ENCODE measurements at regions not wholly inside any gene's neighbourhood (a gene's known extent, or its start where the extent isn't known, plus 50 kb on each side); places are given as distances from the start of the nearest gene placed in this dataset.

GRCh38 chr2:216287251-216287650 lies 85.0 kb downstream of the MARCHF4 start (continued):
- TF ChIP-seq ZBTB21 (CRISPR knock-in tag; IDR thresholded peaks at IDR 0.05; ENCODE audit: borderline replicate concordance) (no peak), NFYB (CRISPR knock-in tag; conservative IDR thresholded peaks at IDR 0.05; ENCODE audit: low read depth) (no peak), ELF4 (CRISPR knock-in tag; IDR thresholded peaks at IDR 0.05; ENCODE audit: low read depth) (no peak), SP1 (CRISPR knock-in tag; conservative IDR thresholded peaks at IDR 0.05) (no peak), NR2C2 (CRISPR knock-in tag; IDR thresholded peaks at IDR 0.05) (no peak), NR3C1 (CRISPR knock-in tag; conservative IDR thresholded peaks at IDR 0.05; ENCODE audit: low read depth) (no peak), ESRRA (CRISPR knock-in tag; IDR thresholded peaks at IDR 0.05; ENCODE audit: borderline replicate concordance) (no peak)
- TF ChIP-seq, protein P1, sequence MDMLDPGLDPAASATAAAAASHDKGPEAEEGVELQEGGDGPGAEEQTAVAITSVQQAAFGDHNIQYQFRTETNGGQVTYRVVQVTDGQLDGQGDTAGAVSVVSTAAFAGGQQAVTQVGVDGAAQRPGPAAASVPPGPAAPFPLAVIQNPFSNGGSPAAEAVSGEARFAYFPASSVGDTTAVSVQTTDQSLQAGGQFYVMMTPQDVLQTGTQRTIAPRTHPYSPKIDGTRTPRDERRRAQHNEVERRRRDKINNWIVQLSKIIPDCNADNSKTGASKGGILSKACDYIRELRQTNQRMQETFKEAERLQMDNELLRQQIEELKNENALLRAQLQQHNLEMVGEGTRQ (CRISPR knock-in tag; IDR thresholded peaks at IDR 0.05) = no peak

DNA sequence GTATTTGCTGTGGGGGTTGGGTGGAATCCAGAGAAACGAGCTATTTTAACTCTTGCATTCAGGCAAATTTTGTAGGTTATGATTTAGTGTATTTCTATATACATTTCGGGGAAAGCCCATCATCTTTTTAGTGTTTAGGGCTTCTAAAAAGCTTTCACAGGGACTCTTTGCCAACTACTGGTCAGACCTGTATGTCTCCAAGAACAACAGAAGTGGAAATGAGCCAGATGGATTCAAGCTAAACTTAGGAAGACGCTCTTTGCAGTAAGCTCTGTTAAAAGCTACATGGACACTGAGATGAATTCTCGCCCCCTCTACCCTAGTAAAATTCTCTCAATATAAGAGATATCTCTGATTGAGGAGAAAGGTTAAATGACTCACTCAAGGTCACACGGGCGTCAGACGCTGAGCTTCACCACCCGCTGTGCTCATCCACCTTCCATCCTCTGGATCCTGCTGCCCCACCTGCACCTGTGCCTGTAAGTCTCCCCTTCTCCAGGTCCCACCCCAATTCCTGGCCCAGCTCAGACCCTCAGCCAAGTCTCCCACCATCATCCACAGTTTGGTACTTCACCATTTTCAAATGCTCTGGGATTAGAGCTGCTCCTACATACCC lies 85.6 kb downstream of the MARCHF4 start:
- ATAC-seq (no peak), DNase-seq (ENCODE audit: low spot score) (no peak)
- Mint-ChIP-seq H3K27me3 (ENCODE audit: low read depth) (no peaks in the 10 kb centered on the region; the same call in 1 of the 2 replicates), H3K4me3 (no peak overlapping the region), H3K9me3 (no peaks in the 10 kb centered on the region), H3K27ac (no peak overlapping the region; the same call in 1 of the 2 replicates), H3K36me3 (no peaks in the 10 kb centered on the region), H3K4me1 (peaks cover 64% of the 10 kb centered on the region)
- ChIA-PET POLR2A (interaction anchor here (0.5 kb wide), 1 partner anchor 405 kb away, joined by 6 read pairs; no protein-coding TSS in a partner anchor), CTCF (interaction anchor here (0.6 to 4.6 kb wide), 4 partner anchors 54 to 218 kb away, joined by 3 to 40 read pairs (median 3); no protein-coding TSS in a partner anchor)
- TF ChIP-seq NR1H2 (CRISPR knock-in tag; IDR thresholded peaks at IDR 0.05) (no peak), JAZF1 (CRISPR knock-in tag; IDR thresholded peaks at IDR 0.05) (no peak), FOXK1 (CRISPR knock-in tag; IDR thresholded peaks at IDR 0.05) (no peak), MAX (CRISPR knock-in tag; IDR thresholded peaks at IDR 0.05) (no peak), GTF2I (CRISPR knock-in tag; conservative IDR thresholded peaks at IDR 0.05) (no peak), CREB1 (CRISPR knock-in tag; IDR thresholded peaks at IDR 0.05) (no peak), ZNF263 (CRISPR knock-in tag; IDR thresholded peaks at IDR 0.05; ENCODE audit: low read depth) (no peak), GRHL2 (CRISPR knock-in tag; IDR thresholded peaks at IDR 0.05; ENCODE audit: insufficient replicate concordance, severe bottlenecking) (no peak), FOXP1 (CRISPR knock-in tag; IDR thresholded peaks at IDR 0.05; ENCODE audit: borderline replicate concordance) (no peak), HMGA2 (CRISPR knock-in tag; IDR thresholded peaks at IDR 0.05) (no peak), CDX4 (CRISPR knock-in tag; IDR thresholded peaks at IDR 0.05; ENCODE audit: borderline replicate concordance) (no peak), AR (CRISPR knock-in tag; IDR thresholded peaks at IDR 0.05) (no peak), CTCF (IDR thresholded peaks at IDR 0.05) (no peak), SMAD4 (CRISPR knock-in tag; IDR thresholded peaks at IDR 0.05) (no peak), MYBL2 (CRISPR knock-in tag; IDR thresholded peaks at IDR 0.05) (no peak), ZNF317 (CRISPR knock-in tag; IDR thresholded peaks at IDR 0.05; ENCODE audit: borderline replicate concordance, low read depth) (no peak)
- TF ChIP-seq, protein P2, sequence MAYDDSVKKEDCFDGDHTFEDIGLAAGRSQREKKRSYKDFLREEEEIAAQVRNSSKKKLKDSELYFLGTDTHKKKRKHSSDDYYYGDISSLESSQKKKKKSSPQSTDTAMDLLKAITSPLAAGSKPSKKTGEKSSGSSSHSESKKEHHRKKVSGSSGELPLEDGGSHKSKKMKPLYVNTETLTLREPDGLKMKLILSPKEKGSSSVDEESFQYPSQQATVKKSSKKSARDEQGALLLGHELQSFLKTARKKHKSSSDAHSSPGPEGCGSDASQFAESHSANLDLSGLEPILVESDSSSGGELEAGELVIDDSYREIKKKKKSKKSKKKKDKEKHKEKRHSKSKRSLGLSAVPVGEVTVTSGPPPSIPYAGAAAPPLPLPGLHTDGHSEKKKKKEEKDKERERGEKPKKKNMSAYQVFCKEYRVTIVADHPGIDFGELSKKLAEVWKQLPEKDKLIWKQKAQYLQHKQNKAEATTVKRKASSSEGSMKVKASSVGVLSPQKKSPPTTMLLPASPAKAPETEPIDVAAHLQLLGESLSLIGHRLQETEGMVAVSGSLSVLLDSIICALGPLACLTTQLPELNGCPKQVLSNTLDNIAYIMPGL (CRISPR knock-in tag; IDR thresholded peaks at IDR 0.05) = no peak
- TF ChIP-seq, protein P3, sequence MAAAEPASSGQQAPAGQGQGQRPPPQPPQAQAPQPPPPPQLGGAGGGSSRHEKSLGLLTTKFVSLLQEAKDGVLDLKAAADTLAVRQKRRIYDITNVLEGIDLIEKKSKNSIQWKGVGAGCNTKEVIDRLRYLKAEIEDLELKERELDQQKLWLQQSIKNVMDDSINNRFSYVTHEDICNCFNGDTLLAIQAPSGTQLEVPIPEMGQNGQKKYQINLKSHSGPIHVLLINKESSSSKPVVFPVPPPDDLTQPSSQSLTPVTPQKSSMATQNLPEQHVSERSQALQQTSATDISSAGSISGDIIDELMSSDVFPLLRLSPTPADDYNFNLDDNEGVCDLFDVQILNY (CRISPR knock-in tag; IDR thresholded peaks at IDR 0.05) = no peak
- TF ChIP-seq, protein P4, sequence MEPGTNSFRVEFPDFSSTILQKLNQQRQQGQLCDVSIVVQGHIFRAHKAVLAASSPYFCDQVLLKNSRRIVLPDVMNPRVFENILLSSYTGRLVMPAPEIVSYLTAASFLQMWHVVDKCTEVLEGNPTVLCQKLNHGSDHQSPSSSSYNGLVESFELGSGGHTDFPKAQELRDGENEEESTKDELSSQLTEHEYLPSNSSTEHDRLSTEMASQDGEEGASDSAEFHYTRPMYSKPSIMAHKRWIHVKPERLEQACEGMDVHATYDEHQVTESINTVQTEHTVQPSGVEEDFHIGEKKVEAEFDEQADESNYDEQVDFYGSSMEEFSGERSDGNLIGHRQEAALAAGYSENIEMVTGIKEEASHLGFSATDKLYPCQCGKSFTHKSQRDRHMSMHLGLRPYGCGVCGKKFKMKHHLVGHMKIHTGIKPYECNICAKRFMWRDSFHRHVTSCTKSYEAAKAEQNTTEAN (CRISPR knock-in tag; IDR thresholded peaks at IDR 0.05) = no peak
